Activated naive CD4-positive, alpha-beta T cell (primary cell): ENCODE measurements at regions not wholly inside any gene's neighbourhood (a gene's known extent, or its start where the extent isn't known, plus 50 kb on each side); places are given as distances from the start of the nearest gene placed in this dataset.
"Not testable (repeated sequence)": the region's sequence is repeated elsewhere in the genome, so short reads cannot be mapped to it uniquely, and the experiment has no call there.

Experiments
- DNase-seq, 4 experiments: peaks; one replicate each; lab custom pipeline; 2025; lab: John Stamatoyannopoulos, UW

DNA sequence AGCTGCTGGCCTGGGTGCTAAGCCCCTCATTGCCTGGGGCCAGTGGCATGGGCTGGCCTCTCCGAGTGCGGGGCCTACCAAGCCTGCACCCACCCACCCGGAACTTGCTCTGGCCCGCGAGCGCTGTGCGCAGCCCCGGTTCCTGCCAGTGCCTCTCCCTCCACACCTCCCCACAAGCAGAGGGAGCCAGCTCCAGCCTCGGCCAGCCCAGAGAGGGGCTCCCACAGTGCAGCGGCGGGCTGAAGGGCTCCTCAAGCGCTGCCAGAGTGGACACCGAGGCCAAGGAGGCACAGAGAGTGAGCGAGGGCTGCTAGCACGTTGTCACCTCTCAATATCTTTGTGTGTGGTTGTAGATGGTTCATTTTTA lies 74.8 kb upstream of the ATP1A1 start:
- not testable (repeated sequence) for DNase-seq

DNA sequence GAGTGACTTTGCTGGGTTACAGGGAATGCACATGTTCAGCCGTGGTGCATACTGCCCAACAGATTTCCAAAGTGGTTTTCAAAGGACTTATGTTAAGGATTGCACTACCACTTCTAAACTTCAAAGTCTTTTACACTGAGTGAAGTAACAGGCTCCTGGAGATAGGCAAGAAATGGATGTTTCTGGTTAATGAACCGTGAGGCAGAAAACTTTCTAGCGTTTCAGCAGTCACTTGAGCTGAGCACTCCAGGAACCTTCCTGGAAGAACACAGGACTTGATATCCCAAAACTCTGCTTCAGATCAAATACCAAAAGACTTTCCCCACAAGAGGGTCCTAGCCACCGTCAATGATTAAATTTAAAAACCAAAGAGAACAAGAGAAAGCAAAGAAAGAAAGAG lies 74.3 kb upstream of the ATP1A1 start:
- no peak for DNase-seq

DNA sequence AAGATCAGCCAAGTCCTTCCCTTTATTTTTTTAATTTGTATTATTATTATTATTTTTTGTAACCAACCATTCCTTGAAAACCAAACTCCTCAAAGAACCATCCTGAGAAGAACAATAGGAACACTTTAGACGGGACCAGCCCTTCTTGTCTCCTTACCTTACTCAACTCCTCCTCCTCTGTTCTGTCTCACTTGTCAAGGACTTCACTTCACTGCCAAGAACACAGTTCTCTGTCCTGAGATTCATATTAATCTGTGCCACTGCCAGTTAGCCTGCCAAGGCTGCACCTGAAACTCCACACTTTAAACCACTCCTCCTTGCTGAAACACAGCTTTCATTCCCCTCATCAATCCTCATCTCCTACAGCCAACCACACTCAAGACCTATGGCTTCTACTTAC lies 73.8 kb upstream of the ATP1A1 start:
- no peak for DNase-seq

GRCh38 chr1:116302281-116302680 lies 70.8 kb upstream of the ATP1A1 start:
- no peak for DNase-seq

- no peak for DNase-seq
These were observed 66.9 kb upstream of the ATP1A1 start for GRCh38 chr1:116306102-116306501.

GRCh38 chr1:116306840-116307442 lies 66.1 kb upstream of the ATP1A1 start:
- DNase-seq, result no peak

GRCh38 chr1:116308276-116308675 lies 64.8 kb upstream of the ATP1A1 start:
- DNase-seq, result no peak

DNA sequence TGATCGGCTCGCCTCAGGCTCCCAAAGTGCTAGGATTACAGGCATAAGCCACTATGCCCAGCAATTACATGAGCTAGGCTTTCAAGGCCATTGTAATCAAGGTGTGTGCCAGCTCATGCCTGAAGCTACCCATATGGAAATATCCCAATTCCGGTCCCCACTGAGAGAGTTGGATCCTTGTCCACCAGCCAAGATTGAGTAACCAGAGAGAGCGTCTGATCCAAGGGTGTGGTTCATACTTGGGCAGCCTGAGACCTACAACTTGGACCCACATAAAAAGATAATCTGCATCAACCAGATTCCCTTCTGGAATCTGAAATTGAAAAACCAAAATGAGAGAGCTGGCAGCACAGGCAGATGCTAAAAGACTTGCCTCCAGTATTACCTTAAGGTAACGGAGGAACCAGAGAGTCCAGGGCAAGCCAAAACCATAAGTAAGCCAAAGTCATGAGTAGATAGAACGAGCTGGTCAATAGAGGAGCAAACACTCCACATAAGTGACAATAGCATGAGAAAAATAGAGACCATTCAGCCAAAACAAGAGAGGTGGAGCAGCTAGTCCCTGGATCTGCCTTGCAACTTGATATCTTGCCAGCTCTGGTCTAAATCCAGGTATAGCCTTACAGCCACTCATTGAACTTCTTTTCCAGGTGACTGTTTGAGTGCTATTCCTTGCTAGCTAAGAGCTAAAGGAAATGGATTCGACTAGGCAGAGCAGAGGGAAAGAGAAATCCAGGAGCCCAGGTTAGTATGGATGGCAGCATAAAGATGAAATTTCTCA lies 63.8 kb upstream of the ATP1A1 start:
- DNase-seq, result no peak

DNA sequence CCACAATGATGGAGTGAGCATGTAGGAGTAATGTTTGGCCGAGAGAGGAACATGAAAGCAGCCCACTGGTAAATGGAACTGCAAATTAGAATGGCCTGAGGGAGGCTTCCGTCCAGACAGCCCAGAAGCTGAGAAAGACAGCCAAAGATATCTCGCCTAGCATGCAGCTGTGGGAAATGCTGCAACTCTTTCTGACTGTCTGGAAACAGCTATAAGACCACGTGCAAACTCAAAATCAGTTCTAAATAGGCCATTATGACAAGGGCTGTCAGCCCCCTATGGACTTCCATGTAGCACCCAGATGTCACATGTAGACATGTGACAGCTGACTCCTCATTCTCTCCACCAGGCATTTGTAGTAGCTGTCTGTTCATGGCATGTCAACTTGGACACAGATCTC lies 62.9 kb upstream of the ATP1A1 start:
- DNase-seq, result no peak

DNA sequence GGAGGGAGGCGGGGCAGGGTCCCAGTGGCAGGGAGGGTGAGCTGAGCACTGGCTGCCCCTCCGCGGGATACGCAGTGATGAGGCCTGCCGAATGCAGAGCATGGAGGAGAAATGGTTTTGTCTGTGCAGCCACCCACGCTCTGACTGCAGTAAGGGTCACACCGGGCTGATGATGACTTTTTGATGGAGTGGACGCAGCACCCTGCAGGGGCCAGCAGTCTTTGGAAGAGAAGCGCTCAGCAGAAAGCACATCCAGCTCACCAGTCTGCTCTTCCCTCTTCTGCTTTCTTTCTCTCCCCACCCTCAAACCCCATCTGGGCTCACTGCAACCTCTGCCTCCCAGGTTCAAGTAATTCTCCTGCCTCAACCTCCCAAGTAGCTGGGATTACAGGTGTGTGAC lies 61.9 kb upstream of the ATP1A1 start:
- DNase-seq, result no peak

DNA sequence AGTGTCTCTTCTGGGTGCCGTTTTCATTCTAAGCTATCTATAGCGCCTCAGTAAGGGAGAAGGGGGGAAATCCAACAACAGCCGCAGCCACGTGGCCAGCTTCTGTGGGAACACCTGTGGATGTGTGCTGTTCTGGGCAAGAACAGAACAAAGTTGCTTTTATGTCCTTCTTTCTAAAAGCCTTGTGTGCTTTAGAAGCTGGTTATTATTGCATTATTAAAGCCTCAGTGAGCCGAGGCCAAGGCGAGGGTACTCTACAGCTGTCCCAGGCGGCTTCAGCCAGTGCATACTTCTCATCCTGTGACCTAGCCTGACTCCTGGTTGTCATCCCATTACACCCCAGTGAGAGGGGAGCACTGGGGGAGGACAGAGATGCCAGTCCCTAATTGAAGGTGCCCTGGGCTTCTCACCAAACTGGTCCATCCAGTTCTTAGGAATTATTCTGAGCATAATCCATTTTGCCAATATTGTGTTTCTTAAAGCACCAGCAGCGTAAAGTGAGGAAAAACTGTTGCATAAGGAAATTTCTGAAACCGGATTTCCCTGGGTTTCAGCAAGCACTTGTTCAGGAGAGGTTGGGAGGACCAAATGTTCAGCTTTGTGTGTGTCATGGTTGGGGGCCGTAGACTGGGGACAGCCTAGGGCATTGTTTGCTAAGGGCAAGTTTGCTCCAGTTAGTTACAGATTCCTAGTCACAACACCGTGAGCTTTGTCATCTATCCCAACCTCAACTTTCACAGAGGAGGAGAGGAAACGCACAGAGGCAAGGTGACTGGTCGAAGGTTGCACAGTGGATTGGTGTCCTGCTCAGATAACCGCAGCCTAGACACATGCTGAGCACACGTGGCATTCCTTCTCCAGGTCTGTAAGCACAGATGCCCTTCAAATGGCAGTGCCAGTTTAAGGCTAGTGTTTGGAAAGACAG lies 61.0 kb upstream of the ATP1A1 start:
- DNase-seq, result no peak

- DNase-seq, result no peak
These were observed 60.4 kb upstream of the ATP1A1 start for GRCh38 chr1:116312681-116313069.

DNA sequence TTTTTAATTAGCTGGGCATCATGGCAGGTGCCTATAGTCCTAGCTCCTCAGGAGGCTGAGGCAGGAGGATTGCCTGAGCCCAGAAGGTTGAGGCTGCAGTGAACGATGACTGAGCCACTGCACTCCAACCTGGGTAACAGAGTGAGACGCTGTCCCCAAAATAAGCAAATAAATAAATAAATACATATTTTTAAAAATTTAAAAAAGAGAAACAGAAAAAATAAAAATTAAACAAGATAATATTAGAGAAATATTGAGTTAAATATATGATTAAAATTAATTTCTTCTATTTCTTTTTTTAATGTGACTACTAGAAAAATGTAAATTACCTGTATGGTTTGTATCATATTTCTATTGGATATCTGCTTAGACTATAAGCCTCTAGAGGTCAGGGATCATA lies 59.3 kb upstream of the ATP1A1 start:
- DNase-seq, result no peak

DNA sequence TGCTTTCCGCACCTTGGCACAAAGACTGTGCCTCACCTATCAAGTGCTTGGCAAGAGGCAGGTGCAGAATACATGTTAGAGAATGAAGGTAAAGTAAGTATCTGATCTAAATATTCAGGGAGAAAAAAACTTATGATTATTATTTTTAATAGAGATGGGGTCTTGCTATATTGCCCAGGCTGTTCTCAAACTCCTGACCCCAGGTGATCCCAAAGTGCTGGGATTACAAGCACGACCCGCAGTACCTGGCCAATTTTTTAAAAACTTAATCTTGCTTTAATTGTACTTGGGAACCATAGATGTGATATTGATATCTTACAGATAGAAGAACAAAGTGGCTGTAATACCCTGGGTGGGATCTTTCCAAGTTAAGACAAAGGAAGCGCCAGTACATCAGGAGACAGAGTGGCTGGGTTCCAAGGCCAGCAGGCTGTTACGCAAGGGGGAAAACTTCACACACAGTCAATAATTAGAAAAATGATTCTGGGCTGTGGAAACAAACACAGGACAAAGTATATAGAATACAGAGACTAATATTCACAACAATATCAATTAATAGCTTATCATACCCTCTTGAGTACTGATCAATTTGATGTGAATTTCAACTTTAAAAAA lies 58.6 kb upstream of the ATP1A1 start:
- DNase-seq, result no peak

DNA sequence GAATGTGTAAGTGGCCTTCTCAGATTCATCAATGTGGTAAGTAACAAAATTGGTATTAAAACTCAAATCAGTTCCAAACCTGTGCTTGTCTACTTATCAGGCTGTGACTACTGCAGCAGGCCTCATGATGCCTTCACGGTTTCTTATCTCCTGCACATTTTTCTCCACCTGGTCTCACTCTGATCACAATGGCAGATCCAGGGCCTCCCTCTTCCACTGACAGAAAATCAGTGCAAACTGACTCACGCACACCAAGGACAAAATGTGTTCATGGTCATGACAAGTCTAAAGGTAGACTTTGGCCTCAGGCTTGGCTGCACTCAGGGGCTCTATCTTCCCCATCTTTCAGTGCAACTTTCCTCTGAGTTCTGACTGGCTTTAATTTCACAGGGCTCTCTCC lies 56.7 kb upstream of the ATP1A1 start:
- no peak for DNase-seq

- DNase-seq, result no peak
These were observed 54.1 kb upstream of the ATP1A1 start for GRCh38 chr1:116318897-116319296.

GRCh38 chr1:116320874-116321273 lies 52.2 kb upstream of the ATP1A1 start:
- DNase-seq, result no peak

- DNase-seq, result no peak
These were observed 51.3 kb upstream of the ATP1A1 start for GRCh38 chr1:116321766-116322175.

- no peak for DNase-seq
These were observed 50.2 kb upstream of the ATP1A1 start for GRCh38 chr1:116322752-116323405.
